HFF-Myc (cell line): ENCODE measurements at regions not wholly inside any gene's neighbourhood (a gene's known extent, or its start where the extent isn't known, plus 50 kb on each side); places are given as distances from the start of the nearest gene placed in this dataset.

ENCODE experiments used
- DNase-seq: peaks from one replicate; pipeline ENCODE4 v3.0.0-alpha.2; 2011; ENCODE audit warnings: low read depth; ENCODE audit errors: extremely low read depth
- H3K4me3 ChIP-seq: replicated peaks from 2 replicates; pipeline ENCODE4 v1.5.1; 2011; ENCODE audit warnings: low read depth, mild to moderate bottlenecking, control low read depth, low read length
- TF ChIP-seq, protein P1 (sequence below): IDR thresholded peaks from 2 replicates; pipeline ENCODE4 v1.5.1; 2012; ENCODE audit warnings: mild to moderate bottlenecking, low read depth, low read length, control low read depth; ENCODE audit errors: missing control alignments

DNA sequence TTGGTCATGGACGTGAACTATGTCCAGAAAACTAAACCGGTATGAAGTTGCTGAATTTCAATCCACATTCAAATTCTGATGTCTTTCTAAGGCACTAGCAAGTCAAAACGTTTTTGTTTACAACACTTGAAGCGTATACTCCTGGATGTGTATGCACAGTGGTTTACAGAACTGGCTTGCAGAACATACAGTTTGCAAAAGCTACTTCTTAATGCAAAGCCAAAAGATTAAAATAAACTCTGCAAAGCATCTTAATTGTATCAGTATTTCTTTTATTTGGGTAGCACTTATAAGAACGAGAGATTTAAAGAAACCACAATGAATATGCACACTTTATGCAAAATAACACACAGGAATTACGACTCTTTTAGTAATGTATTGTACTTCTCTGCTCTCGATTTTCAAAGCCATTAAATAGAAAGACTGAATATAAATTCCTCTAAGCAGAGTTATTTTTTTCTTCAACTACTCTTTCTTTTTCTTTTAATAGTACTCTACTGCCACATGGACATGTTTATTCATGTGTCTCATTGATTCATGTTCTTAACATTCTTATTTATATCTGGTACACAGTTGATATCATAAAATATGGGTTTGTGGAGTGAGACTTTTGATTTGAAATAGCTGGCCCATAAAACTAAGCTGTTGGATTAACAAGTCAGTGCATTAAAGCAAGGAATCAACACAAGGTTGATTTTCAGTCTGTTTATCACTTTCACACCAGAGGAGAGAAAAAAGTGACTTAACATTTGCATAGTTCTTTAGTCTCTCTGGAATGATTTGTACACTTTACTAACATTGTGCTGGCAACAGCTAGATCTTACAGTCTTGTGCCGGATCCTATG is 189.4 kb upstream of the STEAP4 start:
- DNase-seq, result no peak
- no peak overlapping the region for H3K4me3 ChIP-seq
- TF ChIP-seq, protein P1, sequence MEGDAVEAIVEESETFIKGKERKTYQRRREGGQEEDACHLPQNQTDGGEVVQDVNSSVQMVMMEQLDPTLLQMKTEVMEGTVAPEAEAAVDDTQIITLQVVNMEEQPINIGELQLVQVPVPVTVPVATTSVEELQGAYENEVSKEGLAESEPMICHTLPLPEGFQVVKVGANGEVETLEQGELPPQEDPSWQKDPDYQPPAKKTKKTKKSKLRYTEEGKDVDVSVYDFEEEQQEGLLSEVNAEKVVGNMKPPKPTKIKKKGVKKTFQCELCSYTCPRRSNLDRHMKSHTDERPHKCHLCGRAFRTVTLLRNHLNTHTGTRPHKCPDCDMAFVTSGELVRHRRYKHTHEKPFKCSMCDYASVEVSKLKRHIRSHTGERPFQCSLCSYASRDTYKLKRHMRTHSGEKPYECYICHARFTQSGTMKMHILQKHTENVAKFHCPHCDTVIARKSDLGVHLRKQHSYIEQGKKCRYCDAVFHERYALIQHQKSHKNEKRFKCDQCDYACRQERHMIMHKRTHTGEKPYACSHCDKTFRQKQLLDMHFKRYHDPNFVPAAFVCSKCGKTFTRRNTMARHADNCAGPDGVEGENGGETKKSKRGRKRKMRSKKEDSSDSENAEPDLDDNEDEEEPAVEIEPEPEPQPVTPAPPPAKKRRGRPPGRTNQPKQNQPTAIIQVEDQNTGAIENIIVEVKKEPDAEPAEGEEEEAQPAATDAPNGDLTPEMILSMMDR, result no peak

- H3K4me3 ChIP-seq, result no peak overlapping the region
- DNase-seq, result no peak
- TF ChIP-seq, protein P1, result no peak
Measured at GRCh38 chr7:88492153-88492552, 185.5 kb upstream of the STEAP4 start.

DNA sequence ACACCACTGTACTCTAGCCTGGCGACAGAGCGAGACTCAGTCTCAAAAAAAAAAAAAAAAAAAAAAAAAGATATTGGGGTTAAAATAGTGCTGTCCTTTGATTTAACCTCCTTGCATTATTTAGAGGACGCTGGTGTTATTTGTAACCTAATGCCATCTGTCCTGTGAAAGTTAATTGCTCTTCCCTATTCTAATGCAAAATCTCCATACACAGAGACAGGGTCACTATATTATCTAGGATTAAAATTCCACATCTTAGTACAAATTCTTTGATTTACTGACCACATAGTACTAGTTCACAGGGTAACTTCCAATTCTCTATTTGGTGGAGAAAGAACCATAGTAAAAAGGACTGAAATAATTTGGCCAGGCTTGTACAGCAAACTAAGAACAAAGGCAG is 184.2 kb upstream of the STEAP4 start:
- no peak for DNase-seq
- H3K4me3 ChIP-seq, result no peak overlapping the region
- TF ChIP-seq, protein P1, result no peak

GRCh38 chr7:88490161-88490560 is 183.5 kb upstream of the STEAP4 start:
- TF ChIP-seq, protein P1, result no peak

GRCh38 chr7:88485821-88486220 is 179.1 kb upstream of the STEAP4 start:
- H3K4me3 ChIP-seq, result no peak overlapping the region
- no peak for DNase-seq
- TF ChIP-seq, protein P1, result no peak

More at GRCh38 chr7:88490161-88490560, 183.5 kb upstream of the STEAP4 start:
- H3K4me3 ChIP-seq, result no peak overlapping the region
- no peak for DNase-seq

DNA sequence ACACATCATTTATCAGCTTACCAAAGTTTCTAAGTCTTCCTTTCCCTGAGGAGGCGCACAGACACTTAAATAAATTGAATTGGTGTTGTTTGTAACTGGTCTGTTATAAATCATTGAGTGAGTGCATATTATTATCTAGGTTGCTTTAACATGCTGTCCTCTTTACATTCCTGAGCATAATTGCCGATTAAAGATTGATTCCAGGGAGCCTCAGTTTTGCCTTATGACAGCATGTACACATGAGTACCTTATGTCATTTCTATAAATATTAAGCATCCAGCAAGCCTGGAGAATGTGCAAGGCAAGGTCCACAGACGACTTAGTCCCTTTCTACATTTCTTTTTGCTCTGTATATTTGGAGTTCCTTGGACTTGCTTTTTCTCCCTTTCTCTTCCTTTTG is 177.9 kb upstream of the STEAP4 start:
- no peak overlapping the region for H3K4me3 ChIP-seq
- no peak for DNase-seq
- TF ChIP-seq, protein P1, result no peak
